Thyroid gland (tissue), 4 donors: ENCODE measurements at regions not wholly inside any gene's neighbourhood (a gene's known extent, or its start where the extent isn't known, plus 50 kb on each side); places are given as distances from the start of the nearest gene placed in this dataset.

ENCODE experiments used
- POLR2A ChIP-seq, 2 donors: fragments of 450-650 bp; IDR thresholded peaks; one replicate each; pipeline ENCODE4 v1.6.1; 2017; ENCODE audit warnings: antibody characterized with exemption in 2 of 2, mild to moderate bottlenecking in 2 of 2, moderate library complexity in 1 of 2
- TF ChIP-seq, protein P1 (sequence below), 6 experiments: fragments of 200-600 bp in 3 of 6; fragments of 450-650 bp in 3 of 6; sonication (generic) in 3 of 6; IDR thresholded peaks; one replicate each; pipeline ENCODE4 v1.5.1; 2016 to 2019; ENCODE audit warnings: antibody characterized with exemption in 6 of 6, mild to moderate bottlenecking in 2 of 6, inconsistent platforms in 1 of 6, moderate library complexity in 1 of 6

DNA sequence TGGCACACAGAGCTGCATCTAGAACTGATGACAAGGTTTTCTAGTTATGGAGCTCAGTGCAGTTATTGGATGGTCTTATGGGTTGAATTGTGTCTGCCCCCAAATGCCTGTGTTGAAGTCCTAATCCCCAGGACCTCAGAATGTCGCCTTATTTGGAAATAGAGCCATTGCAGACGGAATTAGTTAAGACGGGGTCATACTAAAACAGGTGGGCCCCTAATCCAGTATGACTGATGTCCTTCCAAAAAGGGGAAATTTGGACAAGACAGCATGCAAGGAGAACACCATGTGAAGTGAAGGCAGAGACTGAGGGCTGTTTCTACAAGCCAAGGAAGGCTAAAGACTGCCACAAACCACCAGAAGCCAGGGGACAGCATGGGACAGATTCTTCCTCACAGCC, 148.7 kb downstream of the KCTD12 start:
- TF ChIP-seq, protein P1, sequence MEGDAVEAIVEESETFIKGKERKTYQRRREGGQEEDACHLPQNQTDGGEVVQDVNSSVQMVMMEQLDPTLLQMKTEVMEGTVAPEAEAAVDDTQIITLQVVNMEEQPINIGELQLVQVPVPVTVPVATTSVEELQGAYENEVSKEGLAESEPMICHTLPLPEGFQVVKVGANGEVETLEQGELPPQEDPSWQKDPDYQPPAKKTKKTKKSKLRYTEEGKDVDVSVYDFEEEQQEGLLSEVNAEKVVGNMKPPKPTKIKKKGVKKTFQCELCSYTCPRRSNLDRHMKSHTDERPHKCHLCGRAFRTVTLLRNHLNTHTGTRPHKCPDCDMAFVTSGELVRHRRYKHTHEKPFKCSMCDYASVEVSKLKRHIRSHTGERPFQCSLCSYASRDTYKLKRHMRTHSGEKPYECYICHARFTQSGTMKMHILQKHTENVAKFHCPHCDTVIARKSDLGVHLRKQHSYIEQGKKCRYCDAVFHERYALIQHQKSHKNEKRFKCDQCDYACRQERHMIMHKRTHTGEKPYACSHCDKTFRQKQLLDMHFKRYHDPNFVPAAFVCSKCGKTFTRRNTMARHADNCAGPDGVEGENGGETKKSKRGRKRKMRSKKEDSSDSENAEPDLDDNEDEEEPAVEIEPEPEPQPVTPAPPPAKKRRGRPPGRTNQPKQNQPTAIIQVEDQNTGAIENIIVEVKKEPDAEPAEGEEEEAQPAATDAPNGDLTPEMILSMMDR (IDR thresholded peaks at IDR 0.05): no peak
- TF ChIP-seq POLR2A (IDR thresholded peaks at IDR 0.05): no peak
